Right lobe of liver (tissue), 4 donors: ENCODE measurements at regions not wholly inside any gene's neighbourhood (a gene's known extent, or its start where the extent isn't known, plus 50 kb on each side); places are given as distances from the start of the nearest gene placed in this dataset.

ENCODE experiments used
- CTCF ChIP-seq, 4 donors: fragments of 200-600 bp in 3 of 4; fragments of 450-650 bp in 1 of 4; IDR thresholded peaks; one replicate each; pipeline versions ENCODE4 v1.5.1 to v1.8.0; 2016 to 2022; ENCODE audit warnings: antibody characterized with exemption in 4 of 4, mild to moderate bottlenecking in 2 of 4
- POLR2A ChIP-seq: fragments of 450-650 bp; IDR thresholded peaks from one replicate; pipeline ENCODE4 v1.6.1; 2017; ENCODE audit warnings: antibody characterized with exemption, mild to moderate bottlenecking
- donor health status: DM: no; HTN: no; CAD: no.
- donor health status: DM: no; HTN: no; CAD: no.
- donor health status: DM: no; HTN: yes; CAD: no.

GRCh38 chr20:40006168-40006860 lies 682.7 kb downstream of the MAFB start:
- no peak for TF ChIP-seq CTCF (IDR thresholded peaks at IDR 0.05)
- no peak for TF ChIP-seq POLR2A
